Brain microvascular endothelial cell (primary cell): ENCODE measurements at regions not wholly inside any gene's neighbourhood (a gene's known extent, or its start where the extent isn't known, plus 50 kb on each side); places are given as distances from the start of the nearest gene placed in this dataset.

Experiments
- DNase-seq: peaks from one replicate; pipeline ENCODE4 v3.0.0-alpha.2; 2020
- H3K27ac ChIP-seq: fragments of 250-450 bp; sonication (Bioruptor Pico); 2 replicates; pipeline ENCODE4 v1.5.1; 2020; ENCODE audit warnings: mild to moderate bottlenecking, moderate library complexity
- H3K27me3 ChIP-seq: fragments of 250-450 bp; sonication (Bioruptor Pico); replicated peaks from 2 replicates; pipeline ENCODE4 v1.5.1; 2020; ENCODE audit warnings: mild to moderate bottlenecking
- H3K36me3 ChIP-seq: fragments of 250-450 bp; sonication (Bioruptor Pico); replicated peaks from 2 replicates; pipeline ENCODE4 v1.5.1; 2020; ENCODE audit warnings: mild to moderate bottlenecking
- H3K4me3 ChIP-seq: 2 replicates; pipeline ENCODE4 v1.5.1; 2011; ENCODE audit warnings: low read depth, mild to moderate bottlenecking, control low read depth, low read length, moderate library complexity
- CTCF ChIP-seq: IDR thresholded peaks from 2 replicates; pipeline ENCODE4 v1.5.1; 2011; ENCODE audit warnings: low read depth, mild to moderate bottlenecking, moderate library complexity, low read length, control low read depth, inconsistent platforms; ENCODE audit errors: missing control alignments
- in situ Hi-C: cut with HindIII; loops from 2 replicates; pipeline ENCODE4 v1.10.0; 2017; ENCODE audit warnings: low sequenced_read_pairs, low pct_ligation_motif_present

GRCh38 chr4:170723171-170723570 lies 633.4 kb upstream of the AADAT start:
- H3K27ac ChIP-seq, result no peak overlapping the region
- H3K36me3 ChIP-seq, result no peaks in the 10 kb centered on the region
- in situ Hi-C loops, result no loop called here
- no peak for TF ChIP-seq CTCF
- H3K4me3 ChIP-seq, result no peak overlapping the region
- DNase-seq, result no peak
- no peaks in the 10 kb centered on the region for H3K27me3 ChIP-seq

GRCh38 chr4:170721812-170722373 lies 632.1 kb upstream of the AADAT start:
- in situ Hi-C loops, result no loop called here
- TF ChIP-seq CTCF, result no peak

GRCh38 chr4:170716868-170717267 lies 627.1 kb upstream of the AADAT start:
- TF ChIP-seq CTCF, result peak; percentile 10
- Histone ChIP-seq H3K4me3 (no peak overlapping the region), H3K27ac (no peak overlapping the region), H3K36me3 (no peaks in the 10 kb centered on the region), H3K27me3 (no peaks in the 10 kb centered on the region)
- in situ Hi-C loops, result no loop called here
- DNase-seq, result no peak

More at GRCh38 chr4:170721812-170722373, 632.1 kb upstream of the AADAT start:
- H3K36me3 ChIP-seq, result no peaks in the 10 kb centered on the region
- no peak for DNase-seq
- H3K27me3 ChIP-seq, result no peaks in the 10 kb centered on the region
- no peak overlapping the region for H3K4me3 ChIP-seq
- no peak overlapping the region for H3K27ac ChIP-seq

GRCh38 chr4:170705907-170706306 lies 616.2 kb upstream of the AADAT start:
- in situ Hi-C loops, result no loop called here

GRCh38 chr4:170700064-170700463 lies 610.3 kb upstream of the AADAT start:
- H3K4me3 ChIP-seq, result no peak overlapping the region
- in situ Hi-C loops, result no loop called here
- H3K27ac ChIP-seq, result no peak overlapping the region
- no peaks in the 10 kb centered on the region for H3K27me3 ChIP-seq
- DNase-seq, result no peak
- no peak for TF ChIP-seq CTCF
- H3K36me3 ChIP-seq, result no peaks in the 10 kb centered on the region

More at GRCh38 chr4:170705907-170706306, 616.2 kb upstream of the AADAT start:
- no peaks in the 10 kb centered on the region for H3K27me3 ChIP-seq
- DNase-seq, result no peak
- H3K4me3 ChIP-seq, result no peak overlapping the region
- TF ChIP-seq CTCF, result no peak
- no peak overlapping the region for H3K27ac ChIP-seq
- H3K36me3 ChIP-seq, result no peaks in the 10 kb centered on the region

GRCh38 chr4:170698334-170698733 lies 608.6 kb upstream of the AADAT start:
- H3K4me3 ChIP-seq, result no peak overlapping the region
- no peak for TF ChIP-seq CTCF
- no peak for DNase-seq
- H3K27ac ChIP-seq, result no peak overlapping the region
- in situ Hi-C loops, result no loop called here
- H3K36me3 ChIP-seq, result no peaks in the 10 kb centered on the region
- H3K27me3 ChIP-seq, result no peaks in the 10 kb centered on the region
